ENCODE measurements at regions not wholly inside any gene's neighbourhood (a gene's known extent, or its start where the extent isn't known, plus 50 kb on each side); places are given as distances from the start of the nearest gene placed in this dataset. TPM values are rescaled to one million over a fixed set of nuclear protein-coding genes. Genes with fewer than 3 reads are reported as not detected.

DNA sequence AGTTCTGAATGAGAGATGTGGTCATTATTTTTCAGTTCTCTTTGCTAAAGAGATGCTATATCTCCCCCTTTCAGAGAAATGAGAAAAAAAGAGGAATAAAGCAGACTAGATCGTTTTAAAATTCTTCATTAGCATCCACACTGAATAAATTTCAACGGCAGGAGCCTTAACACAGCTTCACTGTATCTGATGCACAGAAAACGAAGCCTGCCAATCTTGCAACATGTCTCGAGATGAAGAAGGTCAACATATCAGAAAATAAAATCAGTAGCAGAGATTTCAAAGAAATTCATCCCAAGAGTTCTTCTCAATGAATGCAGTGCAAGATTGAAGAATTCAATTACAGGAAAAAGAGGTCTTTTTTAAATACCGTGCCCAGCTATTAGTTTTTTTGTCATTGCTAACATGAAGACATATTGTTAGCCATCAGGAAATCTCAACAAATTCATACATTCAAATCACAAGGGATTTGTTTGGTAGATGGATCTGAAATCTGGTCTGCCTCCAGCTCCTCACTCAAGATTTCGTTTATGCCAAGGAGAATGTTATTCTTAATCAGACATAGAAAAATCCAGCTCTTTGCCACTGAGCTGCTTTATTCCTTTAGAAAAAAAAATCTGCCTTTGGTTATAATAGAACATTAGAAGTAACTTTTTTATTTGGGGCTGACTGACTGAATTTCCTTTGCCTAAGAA is 76.4 kb upstream of the DAB1 start:
- no peak for FAIRE-seq
- no peak for DNase-seq (ENCODE audit: low spot score in 2 of 2)

DNA sequence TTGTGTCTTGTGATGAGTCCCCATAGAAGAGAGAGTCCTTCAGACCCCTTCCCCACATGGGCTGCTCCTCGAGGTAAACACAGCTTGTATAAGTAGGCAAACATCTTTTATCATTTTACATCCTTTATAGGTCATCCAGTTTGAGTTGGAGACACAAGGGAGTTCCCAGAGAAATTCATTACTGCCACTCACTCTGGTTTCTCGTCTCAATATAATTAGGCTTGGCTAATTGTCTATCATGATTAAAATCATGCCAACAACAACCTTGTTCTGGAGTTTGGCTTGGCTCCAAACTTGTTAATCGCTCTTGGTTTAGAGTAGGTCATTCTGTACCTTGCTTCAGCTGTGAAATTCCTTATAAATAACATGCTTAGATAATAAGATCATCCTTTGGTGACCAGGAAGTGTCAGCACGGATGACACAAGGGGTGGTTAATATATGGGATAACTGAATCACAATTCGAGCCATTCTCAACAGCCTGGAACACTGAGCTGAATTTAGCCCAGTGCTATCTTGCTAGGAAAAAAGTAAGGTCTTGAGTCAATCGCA is 70.7 kb upstream of the DAB1 start:
- FAIRE-seq = no peak
- DNase-seq (ENCODE audit: low spot score in 2 of 2) = no peak

DNA sequence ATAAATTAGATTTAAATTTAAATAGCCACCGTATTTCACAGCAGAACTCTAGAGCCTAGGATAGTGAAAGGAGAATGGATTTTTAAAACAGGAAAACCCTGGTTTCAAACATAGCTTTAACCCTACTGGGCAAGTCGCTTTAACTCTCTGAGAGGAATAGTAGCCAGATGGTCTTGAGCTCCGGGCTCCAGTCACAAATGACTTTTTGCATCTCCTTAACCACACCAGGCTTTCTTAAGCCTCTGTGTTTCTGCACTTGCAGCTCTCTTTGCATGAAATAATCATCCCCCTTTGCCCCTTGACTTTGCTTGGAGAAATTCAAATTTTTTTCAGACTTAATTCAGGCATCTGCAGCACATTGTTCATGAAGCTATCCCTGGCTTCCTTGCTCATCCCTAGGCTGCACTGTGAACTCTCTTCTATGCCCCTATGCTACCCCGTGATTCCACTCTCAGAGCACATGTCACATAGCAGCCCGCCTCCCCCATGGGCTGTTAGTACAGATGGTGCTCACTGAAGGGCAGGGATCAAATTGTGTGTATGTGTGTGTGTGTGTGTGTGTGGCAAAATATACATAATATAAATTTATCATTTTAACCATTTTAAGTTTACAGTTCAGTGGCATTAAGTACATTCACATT is 68.8 kb upstream of the DAB1 start:
- FAIRE-seq (no peak), DNase-seq (ENCODE audit: low spot score in 2 of 2) (no peak)

DNA sequence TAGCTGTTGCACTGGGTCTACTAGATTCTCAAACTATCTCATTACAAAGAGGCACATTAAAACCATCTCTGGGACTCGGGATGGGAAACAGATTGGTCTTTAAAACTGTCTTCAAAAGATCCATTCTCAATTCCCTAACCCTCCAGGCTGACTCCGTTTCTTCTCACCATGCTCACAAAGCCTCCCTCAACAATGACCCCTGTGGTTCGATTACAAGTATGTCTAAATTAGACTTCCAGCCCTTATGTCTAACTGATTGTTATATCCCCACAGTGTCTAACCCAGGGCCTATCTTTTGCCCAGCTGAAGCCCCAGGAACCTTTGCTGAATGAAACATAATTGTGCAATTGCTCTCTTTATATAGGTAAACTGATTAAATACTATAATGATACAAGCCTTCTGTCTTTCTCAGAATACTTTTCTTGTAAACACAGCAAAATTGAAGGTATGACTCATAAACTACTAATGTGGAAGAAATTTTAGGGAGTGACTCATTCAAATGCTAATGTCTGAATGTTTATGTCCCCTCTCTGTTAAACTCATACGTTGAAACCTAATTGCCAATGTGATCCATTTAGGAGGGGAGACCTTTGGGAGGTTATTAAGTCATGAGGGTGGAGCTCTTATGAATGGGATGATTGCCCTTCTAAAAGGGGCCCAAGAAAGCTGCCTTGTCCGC is 65.6 kb upstream of the DAB1 start:
- FAIRE-seq (no peak), DNase-seq (ENCODE audit: low spot score in 2 of 2) (no peak)

DNA sequence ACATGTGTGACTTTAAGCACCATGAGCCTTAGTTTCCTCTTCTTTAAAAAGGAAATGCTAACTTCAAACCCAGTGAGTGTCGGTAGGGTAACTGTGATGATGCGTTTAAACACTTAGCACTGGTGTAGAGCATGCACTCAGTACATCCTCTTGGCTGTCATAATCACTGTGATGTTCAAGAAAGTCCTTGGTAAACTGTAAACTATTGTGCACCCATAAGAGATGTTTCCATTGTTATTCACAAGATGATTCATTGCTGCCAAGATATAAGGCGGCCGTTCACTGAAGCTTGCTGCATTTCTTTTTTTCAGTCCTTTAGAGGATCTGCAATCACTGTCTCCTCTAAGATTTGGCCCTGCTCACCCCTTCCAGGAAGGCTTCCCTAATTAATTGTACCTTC is 61.8 kb upstream of the DAB1 start:
- FAIRE-seq = no peak
- no peak for DNase-seq (ENCODE audit: low spot score in 2 of 2)

- FAIRE-seq (no peak), DNase-seq (ENCODE audit: low spot score in 2 of 2) (no peak)
These were observed 60.1 kb upstream of the DAB1 start for GRCh38 chr1:57483954-57484353.

DNA sequence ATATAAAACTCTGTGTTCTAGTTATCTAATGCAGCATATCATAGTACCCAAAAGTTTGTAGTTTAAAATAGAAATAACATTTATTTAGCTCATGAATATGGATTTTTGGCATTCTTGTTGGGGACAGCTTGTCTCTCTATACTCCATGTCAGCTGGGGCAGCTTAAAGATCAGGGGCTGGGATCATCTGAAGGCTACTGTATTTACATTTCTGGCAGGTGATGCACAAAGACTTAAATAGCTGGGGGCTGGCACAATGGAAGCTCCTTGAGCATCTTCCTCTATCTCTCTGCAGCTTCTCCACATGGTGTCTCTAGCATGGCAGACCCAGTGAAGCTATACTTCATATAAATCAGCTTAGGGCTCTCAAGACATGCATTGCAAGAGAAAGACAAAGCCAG is 55.6 kb upstream of the DAB1 start:
- DNase-seq (ENCODE audit: low spot score in 2 of 2) (no peak), FAIRE-seq (no peak)

DNA sequence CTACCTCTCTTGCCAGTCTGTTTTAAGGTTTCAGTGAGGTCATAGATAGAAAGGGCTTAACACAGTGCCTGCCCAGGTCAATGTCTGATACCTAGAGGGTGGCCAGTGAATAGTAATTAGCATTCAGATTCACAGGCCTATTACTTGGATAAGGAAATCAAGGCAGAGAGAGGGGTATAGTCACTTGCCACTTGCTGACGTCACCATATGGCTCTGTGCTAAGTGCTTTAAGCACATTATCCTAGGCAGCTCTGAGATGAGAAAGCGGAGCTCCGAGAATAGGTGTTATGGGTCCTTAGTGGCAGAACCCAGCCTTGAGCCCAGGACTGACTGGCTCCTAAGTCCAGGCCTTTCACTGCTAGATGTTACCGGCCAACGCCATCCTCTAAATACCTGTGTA is 51.5 kb upstream of the DAB1 start:
- FAIRE-seq = no peak

DNA sequence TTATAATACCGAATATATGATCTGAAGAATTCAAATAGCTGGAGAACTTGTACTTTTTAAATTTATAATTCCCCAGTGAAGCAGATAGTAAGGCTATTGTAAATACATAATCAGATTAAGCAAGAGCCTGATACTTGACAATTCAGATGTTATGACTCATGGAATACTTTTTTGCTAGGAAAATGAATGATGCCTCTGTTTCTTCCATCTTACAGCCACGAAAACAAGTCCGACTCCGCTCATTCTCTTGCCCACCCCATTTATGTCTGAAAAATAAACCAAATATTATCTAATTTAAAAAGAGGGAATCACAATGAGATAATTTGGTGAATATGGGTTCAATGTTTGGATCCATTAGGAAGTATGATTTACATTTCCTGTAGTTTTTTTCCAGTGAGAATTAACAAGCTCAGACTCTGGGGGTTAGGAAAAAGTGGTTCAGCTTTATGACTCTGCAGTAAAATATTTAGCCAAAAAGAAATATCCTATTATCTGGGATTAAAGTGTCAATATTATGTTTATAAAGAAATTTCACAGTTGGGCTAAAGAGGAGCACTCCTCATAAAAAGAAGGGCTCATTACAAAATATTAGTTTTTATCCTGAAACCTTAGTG is 50.4 kb upstream of the DAB1 start:
- no peak for DNase-seq (ENCODE audit: low spot score in 2 of 2)

More for the DNA sequence above, 51.5 kb upstream of the DAB1 start:
- DNase-seq (ENCODE audit: low spot score in 2 of 2) = no peak

More for the DNA sequence above, 50.4 kb upstream of the DAB1 start:
- FAIRE-seq = no peak

Small RNAs in the stretch of these regions (small RNA-seq; reads per million reads assigned to genes)
- not detected for gene AL445193.1
